Astrocyte (in vitro differentiated cells and primary cell): ENCODE measurements at regions not wholly inside any gene's neighbourhood (a gene's known extent, or its start where the extent isn't known, plus 50 kb on each side); places are given as distances from the start of the nearest gene placed in this dataset.

Source experiments
- DNase-seq: peaks from one replicate; pipeline ENCODE4 v3.0.0-alpha.2; 2010; ENCODE audit warnings: low read depth
- FAIRE-seq: peaks from 2 replicates; lab custom pipeline; 2011; peaks lifted over from hg19 to GRCh38; lab: Jason Lieb, UNC
- H2AFZ ChIP-seq: 2 replicates; pipeline ENCODE4 v1.6.0; 2012; ENCODE audit warnings: low read depth, low read length, inconsistent platforms
- H3K27ac ChIP-seq: 2 replicates; pipeline ENCODE4 v1.5.1; 2011; ENCODE audit warnings: low read depth, low read length, inconsistent platforms
- H3K27me3 ChIP-seq: 2 replicates; pipeline ENCODE4 v1.6.0; 2011; ENCODE audit warnings: low read length, inconsistent platforms; ENCODE audit not compliant: insufficient read depth
- H3K36me3 ChIP-seq: 2 replicates; pipeline ENCODE4 v1.5.1; 2011; ENCODE audit warnings: low read length, inconsistent platforms; ENCODE audit not compliant: insufficient read depth
- H3K4me1 ChIP-seq: 2 replicates; pipeline ENCODE4 v1.5.1; 2011; ENCODE audit warnings: low read length, inconsistent platforms; ENCODE audit not compliant: insufficient read depth
- H3K4me2 ChIP-seq: 2 replicates; pipeline ENCODE4 v1.6.0; 2012; ENCODE audit warnings: low read length, inconsistent platforms
- H3K4me3 ChIP-seq: 2 replicates; pipeline ENCODE4 v1.5.1; 2011; ENCODE audit warnings: low read depth, mild to moderate bottlenecking, low read length, inconsistent platforms; ENCODE audit not compliant: insufficient read depth
- H3K79me2 ChIP-seq: 2 replicates; pipeline ENCODE4 v1.6.0; 2012; ENCODE audit warnings: mild to moderate bottlenecking, low read length, inconsistent platforms; ENCODE audit not compliant: insufficient read depth
- H3K9ac ChIP-seq: 2 replicates; pipeline ENCODE4 v1.6.0; 2012; ENCODE audit warnings: mild to moderate bottlenecking, low read length, inconsistent platforms
- H3K9me3 ChIP-seq: 2 replicates; pipeline ENCODE4 v1.5.1; 2012; ENCODE audit warnings: low read depth, mild to moderate bottlenecking, low read length, inconsistent platforms; ENCODE audit not compliant: insufficient read depth
- H4K20me1 ChIP-seq: 2 replicates; pipeline ENCODE4 v1.6.0; 2012; ENCODE audit warnings: low read length, inconsistent platforms; ENCODE audit not compliant: insufficient read depth
- H3K27ac Mint-ChIP-seq: one replicate; pipeline ENCODE4 v1.8.0; 2021; ENCODE audit warnings: mild to moderate bottlenecking, mixed read lengths; ENCODE audit not compliant: unreplicated experiment
- H3K27me3 Mint-ChIP-seq: one replicate; pipeline ENCODE4 v1.8.0; 2021; ENCODE audit warnings: low read depth, mixed read lengths; ENCODE audit not compliant: unreplicated experiment
- H3K36me3 Mint-ChIP-seq: one replicate; pipeline ENCODE4 v1.8.0; 2021; ENCODE audit warnings: low read depth, mixed read lengths; ENCODE audit not compliant: unreplicated experiment
- H3K4me1 Mint-ChIP-seq: one replicate; pipeline ENCODE4 v1.8.0; 2021; ENCODE audit warnings: low read depth, mixed read lengths; ENCODE audit not compliant: unreplicated experiment
- H3K4me3 Mint-ChIP-seq: one replicate; pipeline ENCODE4 v1.8.0; 2021; ENCODE audit warnings: mild to moderate bottlenecking, moderate library complexity, mixed read lengths; ENCODE audit not compliant: unreplicated experiment
- H3K9me3 Mint-ChIP-seq: one replicate; pipeline ENCODE4 v1.8.0; 2021; ENCODE audit warnings: mild to moderate bottlenecking, mixed read lengths; ENCODE audit not compliant: unreplicated experiment
- EZH2 ChIP-seq: IDR thresholded peaks from 2 replicates; pipeline ENCODE4 v1.6.1; 2012; ENCODE audit warnings: mild to moderate bottlenecking, low read length, inconsistent platforms; ENCODE audit not compliant: insufficient read depth
- TF ChIP-seq, protein P1 (sequence below): IDR thresholded peaks from 2 replicates; pipeline ENCODE4 v1.5.1; 2011; ENCODE audit warnings: low read depth, mild to moderate bottlenecking, inconsistent platforms, low read length, moderate library complexity; ENCODE audit not compliant: insufficient read depth

GRCh38 chr9:21692390-21692789 is 110.0 kb upstream of the MTAP start:
- Mint-ChIP-seq H3K27me3 (no peaks in the 10 kb centered on the region), H3K27ac (no peak overlapping the region), H3K36me3 (peaks cover 4% of the 10 kb centered on the region), H3K4me1 (peaks cover 16% of the 10 kb centered on the region), H3K4me3 (no peak overlapping the region), H3K9me3 (peaks cover 5% of the 10 kb centered on the region)
- H3K4me3 ChIP-seq = no peak overlapping the region
- H4K20me1 ChIP-seq = no peaks in the 10 kb centered on the region
- peaks cover 9% of the 10 kb centered on the region for H3K9me3 ChIP-seq
- no peak for FAIRE-seq
- no peak overlapping the region for H3K9ac ChIP-seq
- peaks cover 29% of the 10 kb centered on the region for H3K4me1 ChIP-seq
- no peaks in the 10 kb centered on the region for H3K27me3 ChIP-seq
- no peak for DNase-seq
- H3K4me2 ChIP-seq = no peak overlapping the region
- no peaks in the 10 kb centered on the region for H3K36me3 ChIP-seq
- no peak overlapping the region for H3K27ac ChIP-seq
- TF ChIP-seq, protein P1, sequence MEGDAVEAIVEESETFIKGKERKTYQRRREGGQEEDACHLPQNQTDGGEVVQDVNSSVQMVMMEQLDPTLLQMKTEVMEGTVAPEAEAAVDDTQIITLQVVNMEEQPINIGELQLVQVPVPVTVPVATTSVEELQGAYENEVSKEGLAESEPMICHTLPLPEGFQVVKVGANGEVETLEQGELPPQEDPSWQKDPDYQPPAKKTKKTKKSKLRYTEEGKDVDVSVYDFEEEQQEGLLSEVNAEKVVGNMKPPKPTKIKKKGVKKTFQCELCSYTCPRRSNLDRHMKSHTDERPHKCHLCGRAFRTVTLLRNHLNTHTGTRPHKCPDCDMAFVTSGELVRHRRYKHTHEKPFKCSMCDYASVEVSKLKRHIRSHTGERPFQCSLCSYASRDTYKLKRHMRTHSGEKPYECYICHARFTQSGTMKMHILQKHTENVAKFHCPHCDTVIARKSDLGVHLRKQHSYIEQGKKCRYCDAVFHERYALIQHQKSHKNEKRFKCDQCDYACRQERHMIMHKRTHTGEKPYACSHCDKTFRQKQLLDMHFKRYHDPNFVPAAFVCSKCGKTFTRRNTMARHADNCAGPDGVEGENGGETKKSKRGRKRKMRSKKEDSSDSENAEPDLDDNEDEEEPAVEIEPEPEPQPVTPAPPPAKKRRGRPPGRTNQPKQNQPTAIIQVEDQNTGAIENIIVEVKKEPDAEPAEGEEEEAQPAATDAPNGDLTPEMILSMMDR = no peak
- TF ChIP-seq EZH2 = no peak
- no peak overlapping the region for H2AFZ ChIP-seq
- peaks cover 9% of the 10 kb centered on the region for H3K79me2 ChIP-seq

DNA sequence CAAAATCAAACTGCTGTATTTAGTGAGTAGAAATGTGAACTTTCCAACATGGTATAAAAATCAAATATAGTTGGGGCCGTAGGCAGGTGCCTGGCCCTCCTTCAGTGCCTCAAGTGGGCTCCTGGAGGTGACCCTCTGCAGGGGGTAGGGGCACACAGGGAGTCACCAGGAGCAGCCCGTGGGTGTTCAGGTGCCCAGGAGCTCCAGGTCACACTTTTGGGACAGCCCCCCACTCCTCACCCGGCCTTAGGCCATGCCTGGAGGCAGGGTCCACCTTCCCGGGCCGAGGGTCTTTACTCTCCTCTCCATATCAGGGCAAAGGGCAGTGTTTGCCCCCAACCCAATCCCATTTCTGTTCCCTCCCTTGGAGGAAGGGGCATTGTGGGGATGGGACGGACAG is 108.0 kb upstream of the MTAP start:
- peaks cover 4% of the 10 kb centered on the region for H3K4me1 Mint-ChIP-seq

GRCh38 chr9:21695443-21695842 is 107.0 kb upstream of the MTAP start:
- Histone ChIP-seq H4K20me1 (no peaks in the 10 kb centered on the region), H3K4me3 (no peak overlapping the region), H3K27me3 (no peaks in the 10 kb centered on the region), H3K9ac (no peak overlapping the region), H2AFZ (no peak overlapping the region), H3K4me1 (peaks cover 6% of the 10 kb centered on the region), H3K4me2 (no peak overlapping the region), H3K27ac (no peak overlapping the region), H3K9me3 (peaks cover 9% of the 10 kb centered on the region), H3K79me2 (no peaks in the 10 kb centered on the region), H3K36me3 (no peaks in the 10 kb centered on the region)
- no peak overlapping the region for H3K4me3 Mint-ChIP-seq
- no peak overlapping the region for H3K27ac Mint-ChIP-seq
- DNase-seq (no peak), FAIRE-seq (no peak)
- H3K36me3 Mint-ChIP-seq = peaks cover 4% of the 10 kb centered on the region
- no peak for TF ChIP-seq EZH2
- TF ChIP-seq, protein P1 = no peak
- peaks cover 3% of the 10 kb centered on the region for H3K4me1 Mint-ChIP-seq
- no peaks in the 10 kb centered on the region for H3K27me3 Mint-ChIP-seq
- peaks cover 5% of the 10 kb centered on the region for H3K9me3 Mint-ChIP-seq

More for the DNA sequence above, 108.0 kb upstream of the MTAP start:
- H3K9me3 Mint-ChIP-seq = peaks cover 5% of the 10 kb centered on the region
- FAIRE-seq = no peak
- no peak overlapping the region for H2AFZ ChIP-seq
- no peak overlapping the region for H3K4me2 ChIP-seq
- TF ChIP-seq, protein P1 = no peak
- no peak for TF ChIP-seq EZH2
- no peak overlapping the region for H3K27ac Mint-ChIP-seq
- no peaks in the 10 kb centered on the region for H4K20me1 ChIP-seq
- H3K27me3 ChIP-seq = no peaks in the 10 kb centered on the region
- H3K36me3 Mint-ChIP-seq = peaks cover 4% of the 10 kb centered on the region
- peaks cover 12% of the 10 kb centered on the region for H3K4me1 ChIP-seq
- H3K9ac ChIP-seq = no peak overlapping the region
- H3K4me3 Mint-ChIP-seq = no peak overlapping the region
- no peak overlapping the region for H3K27ac ChIP-seq
- DNase-seq = no peak
- H3K9me3 ChIP-seq = peaks cover 9% of the 10 kb centered on the region
- H3K79me2 ChIP-seq = peaks cover 5% of the 10 kb centered on the region
- H3K36me3 ChIP-seq = no peaks in the 10 kb centered on the region
- H3K27me3 Mint-ChIP-seq = no peaks in the 10 kb centered on the region
- no peak overlapping the region for H3K4me3 ChIP-seq
